NCI-H1105 treated with DMSO at 0.1 percent for 48 hours (cell line): ENCODE measurements at regions not wholly inside any gene's neighbourhood (a gene's known extent, or its start where the extent isn't known, plus 50 kb on each side); places are given as distances from the start of the nearest gene placed in this dataset.
A peak's percentile ranks its signal among the peaks of the same experiment; 100 is the strongest.
"Not testable (repeated sequence)": the region's sequence is repeated elsewhere in the genome, so short reads cannot be mapped to it uniquely, and the experiment has no call there.

Experiments used
- DNase-seq: peaks from one replicate; lab custom pipeline; 2025; lab: John Stamatoyannopoulos, UW

DNA sequence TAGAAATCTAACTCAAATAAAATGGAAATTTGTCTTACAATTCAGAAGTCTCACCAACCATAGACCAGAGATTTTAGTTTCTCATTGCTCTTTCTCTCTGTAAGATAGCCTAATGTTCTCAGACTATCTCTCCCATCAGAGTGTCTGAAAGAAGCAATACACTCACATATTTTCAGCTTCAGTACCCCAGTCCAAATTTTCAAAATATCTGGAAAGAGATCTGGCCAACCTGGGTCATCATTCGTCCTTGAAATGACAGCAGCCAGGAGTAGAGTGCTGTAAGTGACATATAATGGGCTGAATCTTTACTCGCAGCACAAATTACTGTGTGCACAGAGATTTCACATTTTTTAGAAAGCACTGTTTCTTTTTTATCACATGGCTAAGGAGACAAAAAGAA lies 313.3 kb upstream of the PRR16 start:
- no peak for DNase-seq

DNA sequence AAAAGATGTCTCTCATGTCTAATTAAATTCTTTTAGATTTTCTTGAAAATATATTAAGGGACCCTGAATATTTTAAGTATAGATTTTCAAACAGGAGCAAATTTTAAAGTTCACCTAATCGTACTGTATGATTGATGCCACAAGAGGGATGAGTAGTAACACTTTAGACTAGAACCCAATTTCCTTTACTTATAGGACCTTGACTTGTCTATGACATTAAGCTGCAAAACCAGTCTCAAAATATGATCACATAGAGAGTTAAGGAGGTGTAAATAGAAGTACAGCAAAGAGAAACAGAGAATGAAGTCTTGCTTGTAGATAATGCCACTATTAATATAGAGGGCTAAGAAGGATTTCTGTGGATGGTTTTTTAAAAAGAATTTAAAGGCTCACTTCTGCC lies 312.9 kb upstream of the PRR16 start:
- DNase-seq: no peak

DNA sequence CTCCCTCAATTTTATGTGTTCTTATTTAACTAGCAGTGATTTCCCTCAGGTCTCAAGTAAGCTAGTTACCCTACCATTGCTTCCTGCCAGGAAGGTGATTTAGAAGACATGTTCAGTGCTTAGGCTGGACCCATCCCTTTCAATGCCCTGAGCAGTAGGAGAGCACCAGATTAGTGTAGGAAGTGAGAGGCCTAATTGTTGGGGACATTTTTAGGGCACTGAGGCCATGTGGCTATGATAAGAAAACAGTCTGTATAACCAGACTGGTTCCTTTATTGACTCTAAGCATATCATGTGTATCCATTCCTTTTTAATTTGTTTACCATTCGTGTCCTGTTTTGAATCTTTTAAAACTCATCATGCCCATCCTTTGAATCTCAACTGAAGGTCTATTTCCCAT lies 312.3 kb upstream of the PRR16 start:
- DNase-seq: no peak

DNA sequence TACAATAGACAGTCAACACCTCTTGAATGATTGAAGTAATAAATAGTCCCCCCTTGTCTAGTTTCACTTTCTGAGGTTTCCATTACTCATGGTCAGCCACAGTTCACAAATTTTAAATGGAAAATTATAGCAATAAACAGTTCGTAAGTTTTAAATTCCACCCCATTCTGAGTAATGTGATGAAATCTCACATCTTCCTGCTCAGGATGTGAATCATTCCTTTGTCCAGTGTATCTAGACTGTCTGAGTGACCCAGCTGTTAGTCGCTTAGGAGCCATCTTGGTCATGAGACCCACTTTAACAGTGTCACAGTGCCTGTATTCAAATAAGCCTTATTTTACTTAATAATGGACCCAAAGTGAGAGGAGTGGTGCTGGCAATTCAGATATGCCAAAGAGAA lies 311.6 kb upstream of the PRR16 start:
- DNase-seq: no peak

DNA sequence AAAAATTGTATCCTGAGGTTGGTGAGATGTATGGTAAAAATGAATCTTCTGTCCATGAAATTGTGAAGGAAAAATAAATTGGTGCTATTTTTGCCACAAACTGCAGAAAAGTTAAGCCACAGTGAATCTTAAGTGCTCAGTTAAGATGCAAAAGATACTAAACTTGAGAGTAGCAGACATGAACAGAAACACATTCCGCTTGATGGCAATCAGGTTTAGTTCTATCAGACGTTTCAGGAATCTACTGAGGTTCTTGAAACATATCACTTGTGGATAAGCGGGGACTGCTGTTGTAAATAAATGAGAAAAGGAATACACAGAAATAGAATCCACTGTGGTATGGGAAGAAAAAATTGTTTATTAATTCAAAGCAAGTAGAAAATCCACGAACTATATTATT lies 311.2 kb upstream of the PRR16 start:
- DNase-seq: no peak

DNA sequence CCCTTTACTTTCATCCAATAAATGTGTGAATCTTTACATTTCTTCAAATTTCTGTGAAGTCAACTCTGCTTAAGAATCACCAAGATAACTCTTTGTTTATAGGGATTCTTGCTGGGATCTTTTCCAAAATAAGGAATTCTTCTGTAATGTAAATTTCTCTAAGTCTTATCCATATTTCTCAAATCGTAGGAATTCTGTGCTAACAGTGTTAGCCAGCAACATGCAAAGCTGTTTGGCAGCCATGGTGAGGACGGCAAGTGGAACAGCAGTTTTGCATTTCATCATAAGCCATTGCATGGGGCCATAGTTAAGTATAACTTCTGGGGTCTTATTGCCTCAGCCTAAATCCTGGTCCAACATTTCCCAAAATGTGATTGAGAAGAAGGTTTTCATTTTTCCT lies 310.5 kb upstream of the PRR16 start:
- no peak for DNase-seq

DNA sequence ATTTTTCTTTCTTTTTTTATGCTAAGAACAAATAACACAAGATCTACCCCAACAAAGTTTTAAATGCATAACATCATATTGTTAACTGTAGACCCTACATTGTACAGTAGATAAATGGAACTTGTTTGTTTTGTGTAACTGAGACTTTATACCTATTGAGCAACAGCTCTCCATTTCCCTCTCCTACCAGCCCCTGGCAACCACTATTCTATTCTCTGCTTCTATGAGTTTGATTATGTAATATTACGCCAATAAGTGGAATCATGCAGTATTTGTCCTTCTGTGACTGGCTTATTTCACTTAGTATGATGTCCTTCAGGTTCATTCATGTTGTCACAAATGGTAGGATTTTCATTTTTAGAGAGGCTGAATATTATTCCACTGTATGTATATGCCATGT lies 308.2 kb upstream of the PRR16 start:
- DNase-seq: no peak

DNA sequence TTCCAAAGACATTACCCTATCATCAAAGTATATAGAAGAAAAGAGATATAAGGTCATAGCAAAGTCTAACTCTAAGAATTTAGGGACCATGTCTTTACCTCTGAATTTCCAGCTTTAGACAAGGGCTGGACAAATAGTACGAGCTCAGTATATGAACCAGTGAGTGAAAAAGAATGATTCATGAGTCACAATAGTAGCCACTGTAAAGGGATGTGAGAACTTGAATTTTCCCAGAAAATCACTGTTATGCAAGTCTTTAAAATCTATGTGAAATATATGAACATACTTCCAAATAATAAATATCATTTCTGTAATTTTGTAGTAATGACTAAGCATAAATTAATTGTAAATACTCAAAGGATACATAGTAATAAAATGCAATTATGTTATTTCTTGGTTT lies 305.9 kb upstream of the PRR16 start:
- no peak for DNase-seq

DNA sequence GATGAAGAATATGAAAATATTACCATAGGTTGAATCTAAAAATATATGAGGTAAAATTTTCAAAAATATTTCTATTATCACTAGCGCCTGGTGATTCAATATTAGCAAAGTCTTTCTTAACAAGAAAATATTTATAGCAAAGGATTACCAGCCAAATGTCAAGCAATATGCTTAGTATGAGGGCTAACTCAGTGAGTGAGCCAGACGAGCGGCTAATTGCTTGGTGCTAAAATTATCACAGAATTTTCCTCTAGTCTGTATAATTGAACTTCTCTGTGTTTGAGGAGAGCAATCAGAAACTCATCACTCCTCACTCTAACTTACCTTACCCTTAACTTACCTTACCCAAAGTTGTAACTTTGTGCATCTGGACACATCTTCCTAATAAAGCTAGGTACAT lies 304.9 kb upstream of the PRR16 start:
- DNase-seq: no peak

DNA sequence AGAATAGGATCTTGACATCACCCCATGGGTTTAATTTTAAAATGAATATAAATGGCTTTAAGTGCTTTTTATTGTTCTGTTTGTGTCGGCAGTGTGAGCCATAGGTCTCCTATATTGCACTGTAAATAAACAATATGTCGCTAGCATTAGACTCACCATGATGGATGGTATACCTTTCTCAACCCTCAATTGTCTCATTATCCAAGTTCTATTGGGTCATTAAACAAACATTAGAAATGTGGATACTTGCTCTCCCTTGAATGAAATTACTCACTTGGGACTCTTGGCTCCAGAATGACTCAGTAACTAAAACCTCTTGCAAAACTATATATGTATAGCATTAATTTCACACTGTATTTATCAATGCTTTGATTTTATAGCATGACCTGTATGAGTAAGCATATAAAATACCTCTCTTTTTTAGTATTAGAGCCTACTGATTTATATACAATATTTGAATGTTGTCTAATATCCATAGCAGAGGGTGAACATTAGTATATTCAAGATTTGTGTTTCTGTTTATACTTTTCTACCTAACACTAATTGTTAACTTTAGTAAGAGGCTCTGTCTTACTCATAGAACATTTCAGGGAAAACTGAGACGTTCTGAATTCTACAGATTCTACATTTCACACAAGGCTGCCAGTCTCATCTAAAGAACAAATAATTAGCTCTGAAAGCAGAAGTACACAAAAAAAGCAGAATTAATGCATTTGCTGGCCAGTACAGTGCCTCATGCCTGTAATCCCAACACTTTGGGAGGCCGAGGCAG lies 303.8 kb upstream of the PRR16 start:
- DNase-seq: peak; percentile 17

DNA sequence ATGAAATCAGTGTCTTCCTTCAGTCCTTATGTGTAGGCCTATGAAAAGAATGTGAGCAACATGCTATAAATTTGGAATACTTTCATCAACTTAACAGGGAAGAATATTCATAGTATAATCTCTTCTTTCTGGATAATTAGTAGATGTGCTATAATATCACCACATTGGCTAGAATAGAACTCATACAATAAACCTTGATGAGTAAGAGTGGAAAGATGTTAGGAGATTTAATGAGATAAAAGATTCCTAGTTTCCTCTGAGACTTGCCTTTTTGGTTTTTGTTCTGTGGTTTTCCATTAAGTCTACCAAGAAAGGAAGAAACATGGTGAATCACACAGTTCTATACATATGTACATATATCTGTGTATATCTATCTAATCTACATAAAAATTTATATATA lies 301.8 kb upstream of the PRR16 start:
- DNase-seq: no peak

DNA sequence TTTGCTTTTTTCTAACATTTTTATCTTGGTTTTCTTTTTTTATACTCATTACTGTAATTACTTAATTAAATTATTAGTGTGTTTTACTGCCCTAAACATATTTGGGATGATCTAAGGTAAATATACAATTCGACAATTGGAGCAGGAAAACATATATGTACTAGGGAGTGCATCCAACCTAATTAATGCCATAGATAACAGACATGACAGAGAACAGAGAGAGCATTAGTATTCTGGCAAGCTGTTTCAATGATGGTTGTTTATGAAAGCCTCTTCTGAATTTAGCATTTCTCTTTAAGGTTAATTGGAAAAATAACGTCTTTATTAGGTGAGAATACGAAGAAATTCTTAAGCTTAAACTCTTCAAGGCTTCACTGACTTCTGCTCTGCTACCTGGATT lies 300.1 kb upstream of the PRR16 start:
- DNase-seq: no peak

DNA sequence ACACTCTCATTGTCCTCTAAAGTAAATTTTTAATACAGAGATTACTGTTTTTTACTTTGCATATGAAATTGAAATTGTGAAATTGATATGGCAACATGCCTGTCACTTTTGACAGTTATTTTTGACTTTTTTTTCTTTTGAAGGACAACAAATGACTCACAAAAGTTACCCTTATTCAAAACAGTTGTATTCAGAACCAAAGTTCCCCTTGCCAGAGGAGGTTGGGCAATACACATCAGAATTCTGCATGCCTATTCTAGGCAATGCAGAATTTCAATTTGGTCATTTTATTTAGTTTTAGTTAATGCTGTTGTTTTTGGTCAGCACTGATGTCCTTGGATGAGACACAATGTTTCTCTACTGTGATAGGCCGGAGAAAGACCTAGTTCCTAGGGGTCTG lies 299.1 kb upstream of the PRR16 start:
- no peak for DNase-seq

DNA sequence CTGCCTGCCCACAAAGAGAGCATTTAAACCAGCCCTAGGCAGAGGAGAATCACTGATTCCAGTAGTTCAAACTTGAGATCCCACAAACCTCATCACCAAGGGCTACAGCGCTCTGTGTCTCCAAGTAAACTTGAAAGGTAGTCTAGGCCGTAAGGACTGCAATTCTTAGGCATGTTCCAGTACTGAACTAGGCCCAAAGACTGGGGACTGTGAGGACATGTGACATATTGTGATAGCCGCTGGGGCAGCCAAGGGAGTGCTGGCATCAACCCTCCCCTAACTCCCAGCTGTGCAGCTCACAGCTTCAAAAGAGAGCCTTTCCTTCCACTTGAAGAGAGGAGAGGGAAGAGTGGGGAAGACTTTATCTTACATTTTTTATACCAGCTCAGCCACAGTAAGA lies 291.0 kb upstream of the PRR16 start:
- DNase-seq: no peak

DNA sequence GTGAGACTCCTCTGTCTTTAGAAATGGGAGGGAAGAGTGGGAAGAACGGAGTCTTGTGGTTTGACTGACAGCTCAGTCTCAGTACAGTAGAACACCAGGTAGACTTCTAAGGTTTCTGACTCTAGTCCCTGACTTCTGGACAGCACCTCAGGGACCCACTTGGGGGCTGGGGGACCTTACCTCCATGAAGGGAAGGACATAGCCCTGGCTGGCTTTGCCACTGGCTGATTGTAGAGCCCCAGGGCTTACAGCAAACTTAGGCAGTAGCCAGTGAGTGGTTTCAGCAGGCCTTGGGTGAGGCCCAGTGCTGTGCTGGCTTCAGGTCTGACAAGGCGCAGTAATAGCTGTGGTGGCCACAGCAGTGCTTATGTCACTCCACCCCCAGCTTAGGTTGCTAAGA lies 290.0 kb upstream of the PRR16 start:
- DNase-seq: no peak

DNA sequence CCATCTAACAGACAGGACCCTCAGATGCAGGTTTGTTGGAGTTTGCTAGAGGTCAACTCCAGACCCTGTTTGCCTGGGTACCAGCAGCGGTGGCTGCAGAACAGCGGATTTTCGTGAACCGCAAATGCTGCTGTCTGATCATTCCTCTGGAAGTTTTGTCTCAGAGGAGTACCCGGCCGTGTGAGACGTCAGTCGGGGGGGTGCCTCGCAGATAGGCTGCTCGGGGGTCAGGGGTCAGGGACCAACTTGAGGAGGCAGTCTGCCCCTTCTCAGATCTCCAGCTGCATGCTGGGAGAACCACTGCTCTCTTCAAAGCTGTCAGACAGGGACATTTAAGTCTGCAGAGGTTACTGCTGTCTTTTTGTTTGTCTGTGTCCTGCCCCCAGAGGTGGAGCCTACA lies 282.9 kb upstream of the PRR16 start:
- not testable (repeated sequence) for DNase-seq

DNA sequence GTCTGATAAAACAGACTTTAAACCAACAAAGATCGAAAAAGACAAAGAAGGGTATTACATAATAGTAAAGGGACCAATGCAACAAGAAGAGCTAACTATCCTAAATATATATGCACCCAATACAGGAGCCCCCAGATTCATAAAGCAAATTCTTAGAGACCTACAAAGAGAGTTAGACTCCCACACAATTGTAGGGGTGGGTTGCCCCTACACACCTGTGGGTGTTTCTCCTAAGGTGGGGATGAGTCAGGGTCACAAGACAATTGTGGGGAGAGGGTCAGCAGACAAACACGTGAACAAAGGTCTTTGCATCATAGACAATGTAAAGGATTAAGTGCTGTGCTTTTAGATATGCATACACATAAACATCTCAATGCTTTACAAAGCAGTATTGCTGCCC lies 269.4 kb upstream of the PRR16 start:
- DNase-seq: not testable (repeated sequence)

DNA sequence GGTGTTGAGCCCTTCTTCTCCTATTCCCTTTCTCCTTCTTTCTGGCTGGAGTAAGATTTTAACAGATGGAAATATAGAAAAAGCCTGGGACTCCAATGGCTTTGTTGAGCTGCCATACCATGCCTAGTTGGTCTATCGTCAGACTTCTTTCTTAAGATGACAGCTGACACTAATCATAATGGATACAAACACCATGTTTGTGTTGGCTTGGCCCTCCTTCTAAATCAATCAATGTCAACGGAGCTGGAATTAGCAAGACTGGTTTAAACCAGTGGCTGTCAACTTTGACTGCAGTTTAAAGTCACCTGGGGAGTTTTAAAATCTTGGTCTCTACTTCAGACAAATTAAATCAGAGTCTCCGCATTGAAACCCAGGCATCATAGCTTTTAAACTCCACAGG lies 264.5 kb upstream of the PRR16 start:
- DNase-seq: no peak

DNA sequence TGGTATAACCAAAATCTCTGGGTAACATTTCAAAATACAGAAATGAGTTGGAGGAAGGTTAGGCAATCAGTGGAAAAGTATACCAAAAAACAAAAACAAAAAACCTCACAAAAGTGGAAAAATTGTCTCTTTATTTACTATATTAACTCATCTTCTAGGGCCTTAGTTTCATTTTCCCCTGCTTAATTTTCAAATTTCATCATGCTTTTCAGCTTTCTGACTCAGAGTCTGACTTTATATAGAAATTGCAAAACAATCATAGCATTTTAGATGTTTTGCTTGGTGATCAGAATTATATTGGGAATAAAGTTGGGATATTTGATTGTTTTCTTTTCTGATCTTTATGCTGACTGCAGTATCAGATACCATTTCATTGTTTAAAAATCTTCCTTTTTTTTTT lies 257.0 kb upstream of the PRR16 start:
- DNase-seq: no peak

DNA sequence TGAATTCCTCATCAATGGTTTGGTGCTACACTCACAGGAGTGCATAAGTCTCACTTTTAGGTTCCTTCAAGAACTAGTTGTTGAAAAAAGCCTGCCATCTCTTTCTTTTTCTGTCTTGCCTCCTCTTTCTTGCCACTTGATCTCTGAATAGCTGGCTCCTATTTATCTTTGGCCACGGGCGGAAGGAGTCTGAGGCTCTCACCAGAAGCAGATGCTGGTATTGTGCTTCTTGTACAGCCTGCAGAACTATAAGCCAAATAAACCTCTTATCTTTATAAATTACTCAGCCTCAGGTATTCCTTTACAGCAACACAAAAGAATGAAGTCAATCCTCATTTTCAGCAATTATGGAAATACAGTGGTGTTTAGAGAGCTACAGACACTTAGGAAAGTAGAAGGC lies 247.1 kb upstream of the PRR16 start:
- no peak for DNase-seq

DNA sequence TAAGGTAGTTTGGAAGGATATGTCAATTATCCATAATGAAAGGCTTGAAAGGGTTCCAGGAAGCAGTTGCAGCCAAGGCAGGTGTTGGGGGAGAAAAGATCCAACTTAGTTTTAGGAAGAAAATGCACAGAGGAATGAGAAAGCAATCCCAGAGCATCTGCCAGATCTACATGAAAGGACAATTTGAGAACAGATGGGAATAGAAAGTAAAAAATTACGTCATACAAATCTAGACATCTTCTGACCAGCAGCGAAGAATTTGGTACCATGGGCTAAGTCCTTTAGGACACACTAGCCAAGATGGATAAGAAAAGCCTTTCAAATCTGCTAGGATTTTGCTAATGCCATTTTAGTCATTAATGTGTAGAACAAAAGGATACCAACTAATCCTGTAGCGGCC lies 244.1 kb upstream of the PRR16 start:
- no peak for DNase-seq

DNA sequence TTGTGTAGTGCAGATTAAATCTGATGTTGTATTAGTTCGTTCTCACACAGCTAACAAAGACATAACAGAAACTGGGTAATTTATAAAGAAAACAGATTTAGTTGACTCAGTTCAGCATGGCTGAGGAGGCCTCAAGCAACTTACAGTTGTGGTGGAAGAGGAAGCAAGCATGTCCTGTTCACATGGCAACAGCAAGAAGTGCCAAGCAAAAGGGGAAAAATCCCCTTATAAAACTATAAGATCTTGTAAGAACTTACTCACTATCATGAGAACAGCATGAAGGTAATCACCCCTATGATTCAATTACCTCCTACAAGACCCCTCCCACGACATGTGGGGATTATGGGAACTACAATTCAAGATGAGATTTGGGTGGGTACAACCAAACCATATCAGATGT lies 238.6 kb upstream of the PRR16 start:
- no peak for DNase-seq

DNA sequence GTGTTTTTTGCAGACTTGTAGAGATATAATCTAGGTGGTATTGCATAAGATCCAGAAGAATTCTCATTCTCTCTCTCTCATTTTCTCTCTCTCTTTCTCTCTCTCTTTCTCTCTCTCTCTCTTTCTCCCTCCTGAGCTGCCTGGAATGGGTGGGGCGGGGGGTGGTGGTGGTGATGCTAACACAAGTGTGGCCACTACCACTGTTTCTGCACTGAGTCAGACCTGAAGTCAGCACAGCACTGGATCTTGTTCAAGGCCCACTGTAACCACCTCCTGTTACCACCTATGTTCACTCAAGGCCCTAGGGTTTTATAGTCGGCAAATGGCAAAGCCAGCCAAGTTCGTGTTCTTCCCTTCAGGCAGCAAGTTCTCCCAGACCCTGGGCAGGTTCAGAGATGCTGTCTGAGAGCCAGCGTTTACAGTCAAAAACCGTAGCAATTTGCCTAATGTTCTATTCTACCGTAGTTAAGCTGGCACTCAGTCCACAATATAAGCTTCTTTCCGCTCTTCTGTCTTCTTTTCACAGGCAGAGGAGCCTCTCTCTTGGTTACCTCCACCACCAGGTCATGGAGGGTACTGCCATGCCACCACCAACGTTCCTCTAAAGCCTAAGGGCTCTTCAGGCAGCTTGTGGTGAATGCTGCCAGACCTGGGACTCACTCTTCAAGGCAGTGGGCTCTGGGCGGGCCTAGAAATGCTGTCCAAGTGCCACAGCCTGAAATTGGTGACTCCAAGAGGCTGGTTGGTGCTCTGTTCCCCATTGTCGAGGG lies 235.7 kb upstream of the PRR16 start:
- no peak for DNase-seq

DNA sequence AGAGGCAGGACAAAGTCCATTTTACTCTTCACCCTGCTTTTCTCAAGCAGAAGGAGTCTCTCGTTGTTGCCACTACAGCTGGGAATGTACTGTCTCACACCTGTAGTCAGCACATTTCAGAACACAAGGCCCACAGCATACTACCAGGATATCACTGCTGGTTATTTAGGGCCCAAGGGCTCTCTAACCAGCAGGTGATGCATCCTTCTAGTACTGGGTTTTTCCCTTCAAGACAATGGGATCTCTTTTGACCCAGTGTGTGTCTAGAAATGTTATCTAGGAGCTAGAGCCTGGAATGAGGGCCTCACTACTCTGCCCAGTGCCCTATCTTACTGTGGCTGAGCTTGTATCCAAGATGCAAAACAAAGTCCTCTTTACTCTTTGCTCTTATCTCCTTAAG lies 235.1 kb upstream of the PRR16 start:
- no peak for DNase-seq
